ENCODE measurements at regions not wholly inside any gene's neighbourhood (a gene's known extent, or its start where the extent isn't known, plus 50 kb on each side); places are given as distances from the start of the nearest gene placed in this dataset.

- Mint-ChIP-seq H3K4me1 (ENCODE audit: low read depth, unreplicated experiment) (no peaks in the 10 kb centered on the region), H3K27me3 (ENCODE audit: unreplicated experiment) (no peaks in the 10 kb centered on the region), H3K27ac (ENCODE audit: unreplicated experiment) (no peak overlapping the region), H3K9me3 (ENCODE audit: low read depth, unreplicated experiment) (no peaks in the 10 kb centered on the region), H3K4me3 (ENCODE audit: low read depth, unreplicated experiment) (no peak overlapping the region), H3K36me3 (ENCODE audit: insufficient read depth, unreplicated experiment) (no peaks in the 10 kb centered on the region)
- no peak for TF ChIP-seq CTCF (IDR thresholded peaks at IDR 0.05; ENCODE audit: unreplicated experiment)
- DNase-seq, result no peak
- no TSS peak for BruUV-seq (replicated peaks)
- intact Hi-C loops (cut with micrococcal nuclease; ENCODE audit: unreplicated experiment), result no loop called here
- CTCF ChIA-PET, result no interaction called here
Measured at GRCh38 chr9:80893190-80893589, 796.2 kb downstream of the TLE1 start.

GRCh38 chr9:80892703-80893102 is 796.6 kb downstream of the TLE1 start:
- H3K4me3 Mint-ChIP-seq (ENCODE audit: low read depth, unreplicated experiment), result no peak overlapping the region
- intact Hi-C loops (cut with micrococcal nuclease; ENCODE audit: unreplicated experiment), result no loop called here
- no peaks in the 10 kb centered on the region for H3K9me3 Mint-ChIP-seq (ENCODE audit: low read depth, unreplicated experiment)
- no peak overlapping the region for H3K27ac Mint-ChIP-seq (ENCODE audit: unreplicated experiment)
- H3K27me3 Mint-ChIP-seq (ENCODE audit: unreplicated experiment), result no peaks in the 10 kb centered on the region
- no peaks in the 10 kb centered on the region for H3K36me3 Mint-ChIP-seq (ENCODE audit: insufficient read depth, unreplicated experiment)
- no peaks in the 10 kb centered on the region for H3K4me1 Mint-ChIP-seq (ENCODE audit: low read depth, unreplicated experiment)
- CTCF ChIA-PET, result no interaction called here
- BruUV-seq (replicated peaks), result no TSS peak
- TF ChIP-seq CTCF (IDR thresholded peaks at IDR 0.05; ENCODE audit: unreplicated experiment), result no peak
- DNase-seq, result no peak

GRCh38 chr9:80890124-80890523 is 799.2 kb downstream of the TLE1 start:
- H3K9me3 Mint-ChIP-seq (ENCODE audit: low read depth, unreplicated experiment), result no peaks in the 10 kb centered on the region
- no peaks in the 10 kb centered on the region for H3K27me3 Mint-ChIP-seq (ENCODE audit: unreplicated experiment)
- CTCF ChIA-PET, result no interaction called here
- no peak overlapping the region for H3K27ac Mint-ChIP-seq (ENCODE audit: unreplicated experiment)
- H3K36me3 Mint-ChIP-seq (ENCODE audit: insufficient read depth, unreplicated experiment), result no peaks in the 10 kb centered on the region
- no peak for DNase-seq
- intact Hi-C loops (cut with micrococcal nuclease; ENCODE audit: unreplicated experiment), result no loop called here
- no TSS peak for BruUV-seq (replicated peaks)
- no peak for TF ChIP-seq CTCF (IDR thresholded peaks at IDR 0.05; ENCODE audit: unreplicated experiment)
- H3K4me1 Mint-ChIP-seq (ENCODE audit: low read depth, unreplicated experiment), result no peaks in the 10 kb centered on the region
- no peak overlapping the region for H3K4me3 Mint-ChIP-seq (ENCODE audit: low read depth, unreplicated experiment)

GRCh38 chr9:80885894-80886293 is 803.5 kb downstream of the TLE1 start:
- intact Hi-C loops (cut with micrococcal nuclease; ENCODE audit: unreplicated experiment), result no loop called here
- H3K27ac Mint-ChIP-seq (ENCODE audit: unreplicated experiment), result no peak overlapping the region
- no peaks in the 10 kb centered on the region for H3K9me3 Mint-ChIP-seq (ENCODE audit: low read depth, unreplicated experiment)
- H3K27me3 Mint-ChIP-seq (ENCODE audit: unreplicated experiment), result no peaks in the 10 kb centered on the region
- no peaks in the 10 kb centered on the region for H3K4me1 Mint-ChIP-seq (ENCODE audit: low read depth, unreplicated experiment)
- BruUV-seq (replicated peaks), result no TSS peak
- no peak for TF ChIP-seq CTCF (IDR thresholded peaks at IDR 0.05; ENCODE audit: unreplicated experiment)
- DNase-seq, result no peak
- no peaks in the 10 kb centered on the region for H3K36me3 Mint-ChIP-seq (ENCODE audit: insufficient read depth, unreplicated experiment)
- CTCF ChIA-PET, result no interaction called here
- H3K4me3 Mint-ChIP-seq (ENCODE audit: low read depth, unreplicated experiment), result no peak overlapping the region
